ENCODE measurements at regions not wholly inside any gene's neighbourhood (a gene's known extent, or its start where the extent isn't known, plus 50 kb on each side); places are given as distances from the start of the nearest gene placed in this dataset.

DNA sequence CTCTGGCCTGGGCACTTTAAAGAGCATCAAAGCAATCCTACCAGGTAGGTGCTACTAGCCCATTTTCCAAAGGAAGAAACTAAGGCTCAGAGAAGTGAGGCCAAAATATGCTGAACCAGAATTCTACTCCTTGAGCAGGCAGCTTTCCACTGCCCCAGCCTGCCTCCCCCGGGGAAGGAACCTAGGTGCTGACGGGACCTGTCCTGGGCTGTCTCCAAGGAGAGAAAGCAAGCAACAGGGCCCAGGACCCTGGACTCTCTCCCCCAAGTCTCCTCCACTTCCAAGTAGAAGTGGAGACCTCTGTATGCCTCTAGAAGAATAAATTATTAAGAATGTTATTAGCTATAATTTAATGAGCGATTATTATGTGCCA lies 159.5 kb downstream of the MRPL14 start:
- peaks cover 1% of the 10 kb centered on the region for H3F3A ChIP-seq (replicated peaks; ENCODE audit: insufficient read depth)
- no peak overlapping the region for H2AFZ ChIP-seq (ENCODE audit: low read depth)
- ChIA-PET CTCF (interaction anchor here (0.8 to 2.1 kb wide), 9 partner anchors 9 to 198 kb away, joined by 3 to 15 read pairs (median 6); no protein-coding TSS in a partner anchor), POLR2A (interaction anchor here (0.6 to 2.9 kb wide), 3 partner anchors 23 to 359 kb away, joined by 3 to 9 read pairs (median 3); no protein-coding TSS in a partner anchor)
- TF ChIP-seq RAD21 (IDR thresholded peaks at IDR 0.05; ENCODE audit: low read length) (no peak), RCOR1 (IDR thresholded peaks at IDR 0.05; ENCODE audit: low read length) (no peak), FOXM1 (IDR thresholded peaks at IDR 0.05; ENCODE audit: low read depth) (no peak), MEF2A (IDR thresholded peaks at IDR 0.05; ENCODE audit: borderline replicate concordance, low read depth) (no peak), GATA2 (CRISPR knock-in tag; IDR thresholded peaks at IDR 0.05) (no peak), CHD2 (IDR thresholded peaks at IDR 0.05; ENCODE audit: low read length, partially characterized antibody) (no peak), GABPA (IDR thresholded peaks at IDR 0.05; ENCODE audit: low read depth) (no peak), EZH2phosphoT487 (IDR thresholded peaks at IDR 0.05; ENCODE audit: borderline replicate concordance, low read depth) (no peak)
- TF ChIP-seq, protein P1, sequence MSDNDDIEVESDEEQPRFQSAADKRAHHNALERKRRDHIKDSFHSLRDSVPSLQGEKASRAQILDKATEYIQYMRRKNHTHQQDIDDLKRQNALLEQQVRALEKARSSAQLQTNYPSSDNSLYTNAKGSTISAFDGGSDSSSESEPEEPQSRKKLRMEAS (IDR thresholded peaks at IDR 0.05; ENCODE audit: low read depth) = no peak
- TF ChIP-seq, protein P2, sequence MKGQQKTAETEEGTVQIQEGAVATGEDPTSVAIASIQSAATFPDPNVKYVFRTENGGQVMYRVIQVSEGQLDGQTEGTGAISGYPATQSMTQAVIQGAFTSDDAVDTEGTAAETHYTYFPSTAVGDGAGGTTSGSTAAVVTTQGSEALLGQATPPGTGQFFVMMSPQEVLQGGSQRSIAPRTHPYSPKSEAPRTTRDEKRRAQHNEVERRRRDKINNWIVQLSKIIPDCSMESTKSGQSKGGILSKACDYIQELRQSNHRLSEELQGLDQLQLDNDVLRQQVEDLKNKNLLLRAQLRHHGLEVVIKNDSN (IDR thresholded peaks at IDR 0.05; ENCODE audit: borderline replicate concordance, low read depth) = no peak
- TF ChIP-seq, protein P3, sequence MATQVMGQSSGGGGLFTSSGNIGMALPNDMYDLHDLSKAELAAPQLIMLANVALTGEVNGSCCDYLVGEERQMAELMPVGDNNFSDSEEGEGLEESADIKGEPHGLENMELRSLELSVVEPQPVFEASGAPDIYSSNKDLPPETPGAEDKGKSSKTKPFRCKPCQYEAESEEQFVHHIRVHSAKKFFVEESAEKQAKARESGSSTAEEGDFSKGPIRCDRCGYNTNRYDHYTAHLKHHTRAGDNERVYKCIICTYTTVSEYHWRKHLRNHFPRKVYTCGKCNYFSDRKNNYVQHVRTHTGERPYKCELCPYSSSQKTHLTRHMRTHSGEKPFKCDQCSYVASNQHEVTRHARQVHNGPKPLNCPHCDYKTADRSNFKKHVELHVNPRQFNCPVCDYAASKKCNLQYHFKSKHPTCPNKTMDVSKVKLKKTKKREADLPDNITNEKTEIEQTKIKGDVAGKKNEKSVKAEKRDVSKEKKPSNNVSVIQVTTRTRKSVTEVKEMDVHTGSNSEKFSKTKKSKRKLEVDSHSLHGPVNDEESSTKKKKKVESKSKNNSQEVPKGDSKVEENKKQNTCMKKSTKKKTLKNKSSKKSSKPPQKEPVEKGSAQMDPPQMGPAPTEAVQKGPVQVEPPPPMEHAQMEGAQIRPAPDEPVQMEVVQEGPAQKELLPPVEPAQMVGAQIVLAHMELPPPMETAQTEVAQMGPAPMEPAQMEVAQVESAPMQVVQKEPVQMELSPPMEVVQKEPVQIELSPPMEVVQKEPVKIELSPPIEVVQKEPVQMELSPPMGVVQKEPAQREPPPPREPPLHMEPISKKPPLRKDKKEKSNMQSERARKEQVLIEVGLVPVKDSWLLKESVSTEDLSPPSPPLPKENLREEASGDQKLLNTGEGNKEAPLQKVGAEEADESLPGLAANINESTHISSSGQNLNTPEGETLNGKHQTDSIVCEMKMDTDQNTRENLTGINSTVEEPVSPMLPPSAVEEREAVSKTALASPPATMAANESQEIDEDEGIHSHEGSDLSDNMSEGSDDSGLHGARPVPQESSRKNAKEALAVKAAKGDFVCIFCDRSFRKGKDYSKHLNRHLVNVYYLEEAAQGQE (IDR thresholded peaks at IDR 0.05; ENCODE audit: low read depth, low read length) = no peak
- H3K27ac ChIP-seq (ENCODE audit: low read depth in 2 of 2, low read length in 1 of 2) = peak overlapping the region in 1 of 2 experiments; percentile 89; a peak in 2 of 4 replicates
- H3K9ac ChIP-seq = no peak overlapping the region
- H3K9me2 ChIP-seq = no peaks in the 10 kb centered on the region
- no peaks in the 10 kb centered on the region for H3K36me3 ChIP-seq (replicated peaks in 1 of 2; ENCODE audit: control insufficient read depth in 1 of 2, insufficient read depth in 2 of 2, low read length in 1 of 2)
- peaks cover 4 to 46% of the 10 kb centered on the region in 2 experiments; a peak in 3 of 4 replicates for H3K4me1 ChIP-seq (ENCODE audit: control insufficient read depth in 1 of 2, insufficient read depth in 2 of 2, low read depth in 1 of 2, low read length in 1 of 2)
- DNase-seq = no peak
- H3K4me2 ChIP-seq = no peak overlapping the region
- no peak overlapping the region for H3K4me3 ChIP-seq (ENCODE audit: low read depth in 2 of 2, low read length in 1 of 2)
- WGBS (ENCODE audit: low lambda C conversion rate) = 76% methylated on average over 3 of the region's 3 CpGs
- no peaks in the 10 kb centered on the region for H3K79me2 ChIP-seq (ENCODE audit: insufficient read depth)
- H4K20me1 ChIP-seq (ENCODE audit: insufficient read depth) = no peaks in the 10 kb centered on the region
- no peaks in the 10 kb centered on the region for H3K27me3 ChIP-seq (ENCODE audit: insufficient read depth)
- no peaks in the 10 kb centered on the region for H3K9me3 ChIP-seq

Data from SK-N-SH (cell line).